Endothelial cell of umbilical vein (primary cell): ENCODE measurements at regions not wholly inside any gene's neighbourhood (a gene's known extent, or its start where the extent isn't known, plus 50 kb on each side); places are given as distances from the start of the nearest gene placed in this dataset.

Experiments
- BruUV-seq: library from RNA; stranded (reverse); fragments of 400-500 nt; replicated peaks from 2 replicates; lab custom pipeline; 2021; lab: Mats Ljungman, UMichigan
- CTCF ChIA-PET: fragments of 300-600, 350-600 bp; sonication (Branson Sonifier 250); formaldehyde crosslinking; loops from one replicate; lab custom pipeline; 2021; ENCODE audit warnings: antibody characterized with exemption, inconsistent platforms; lab: Charles Lee
- POLR2A ChIA-PET: fragments of 300-600, 350-600 bp; sonication (Branson Sonifier 250); formaldehyde crosslinking; loops from one replicate; lab custom pipeline; 2021; ENCODE audit warnings: antibody characterized with exemption, inconsistent platforms; lab: Charles Lee
- DNase-seq: peaks from one replicate; pipeline ENCODE4 v3.0.0-alpha.2; 2011; ENCODE audit warnings: low read depth, low spot score
- FAIRE-seq: peaks from 2 replicates; lab custom pipeline; 2011; peaks lifted over from hg19 to GRCh38; lab: Jason Lieb, UNC
- H2AFZ ChIP-seq: 2 replicates; pipeline ENCODE4 v1.6.0; 2012; ENCODE audit warnings: low read depth, low read length, control low read depth, inconsistent platforms
- H3K27ac ChIP-seq: 2 replicates; pipeline ENCODE4 v1.5.1; 2011; ENCODE audit warnings: low read depth, mild to moderate bottlenecking, control low read depth, low read length, moderate library complexity; ENCODE audit not compliant: insufficient read depth
- H3K27me3 ChIP-seq, 2 experiments: 2 replicates each; pipeline versions ENCODE4 v1.6.0 to v1.6.1; 2011; ENCODE audit warnings: low read length in 2 of 2, mixed read lengths in 1 of 2; ENCODE audit not compliant: control insufficient read depth in 2 of 2, insufficient read depth in 2 of 2
- H3K36me3 ChIP-seq, 2 experiments: 2 replicates in 1 of 2; 3 replicates in 1 of 2; pipeline ENCODE4 v1.5.1; 2011; ENCODE audit warnings: low read length in 2 of 2, mild to moderate bottlenecking in 1 of 2, moderate library complexity in 1 of 2; ENCODE audit not compliant: control insufficient read depth in 2 of 2, insufficient read depth in 2 of 2; ENCODE audit errors: extremely low read depth in 1 of 2
- H3K4me1 ChIP-seq: 3 replicates; pipeline ENCODE4 v1.5.1; 2011; ENCODE audit warnings: mild to moderate bottlenecking, low read length; ENCODE audit not compliant: control insufficient read depth, insufficient read depth; ENCODE audit errors: extremely low read depth
- H3K4me2 ChIP-seq: 2 replicates; pipeline ENCODE4 v1.6.1; 2011; ENCODE audit warnings: low read length, control low read depth, mixed read lengths; ENCODE audit not compliant: insufficient read depth
- H3K4me3 ChIP-seq, 3 experiments: fragments of 200-600 bp in 1 of 3; sonication (generic), shearing (Covaris generic) in 1 of 3; replicated peaks in 1 of 3; 2 replicates each; pipeline ENCODE4 v1.5.1; 2011 to 2016; ENCODE audit warnings: control low read depth in 3 of 3, low read length in 3 of 3, mild to moderate bottlenecking in 2 of 3, inconsistent platforms in 1 of 3, low read depth in 1 of 3, moderate library complexity in 1 of 3; ENCODE audit not compliant: insufficient read depth in 1 of 3
- H3K79me2 ChIP-seq: 2 replicates; pipeline ENCODE4 v1.6.0; 2012; ENCODE audit warnings: low read length, inconsistent platforms; ENCODE audit not compliant: control insufficient read depth, insufficient read depth
- H3K9ac ChIP-seq: replicated peaks from 2 replicates; pipeline ENCODE3; 2011; ENCODE audit warnings: low read length, control low read depth; ENCODE audit not compliant: insufficient read depth; ENCODE audit errors: extremely low read depth
- H3K9me1 ChIP-seq: replicated peaks from 3 replicates; pipeline ENCODE4 v1.6.0; 2011; ENCODE audit warnings: mild to moderate bottlenecking, low read length; ENCODE audit not compliant: control insufficient read depth, insufficient read depth; ENCODE audit errors: extremely low read depth
- H3K9me3 ChIP-seq: replicated peaks from 2 replicates; pipeline ENCODE4 v1.5.1; 2012; ENCODE audit warnings: low read length, inconsistent platforms; ENCODE audit not compliant: control insufficient read depth, insufficient read depth
- H4K20me1 ChIP-seq: replicated peaks from 2 replicates; pipeline ENCODE3; 2011; ENCODE audit warnings: mild to moderate bottlenecking, low read length; ENCODE audit not compliant: control insufficient read depth, insufficient read depth; ENCODE audit errors: extremely low read depth
- CTCF ChIP-seq, 2 donors: IDR thresholded peaks; 1 replicate in 1 of 2; 2 replicates in 1 of 2; pipeline ENCODE4 v1.5.1; 2011; ENCODE audit warnings: low read length in 2 of 2, mild to moderate bottlenecking in 2 of 2, moderate library complexity in 2 of 2, control low read depth in 1 of 2, inconsistent platforms in 1 of 2, low read depth in 1 of 2; ENCODE audit not compliant: insufficient read depth in 1 of 2; ENCODE audit errors: extremely low read depth in 1 of 2
- EZH2 ChIP-seq: IDR thresholded peaks from 2 replicates; pipeline ENCODE4 v1.6.1; 2012; ENCODE audit warnings: borderline replicate concordance, low read depth, mild to moderate bottlenecking, moderate library complexity, low read length, inconsistent platforms; ENCODE audit not compliant: severe bottlenecking
- FOS ChIP-seq: IDR thresholded peaks from 2 replicates; pipeline ENCODE4 v1.6.1; 2011; ENCODE audit warnings: mild to moderate bottlenecking, low read length, moderate library complexity, borderline replicate concordance; ENCODE audit not compliant: insufficient read depth
- GATA2 ChIP-seq: IDR thresholded peaks from 2 replicates; pipeline ENCODE4 v1.7.0; 2011; ENCODE audit warnings: low read depth, mild to moderate bottlenecking, moderate library complexity, mixed read lengths, low read length; ENCODE audit not compliant: insufficient read length, insufficient read depth
- JUN ChIP-seq: IDR thresholded peaks from 2 replicates; pipeline ENCODE4 v1.6.1; 2011; ENCODE audit warnings: borderline replicate concordance, low read depth; ENCODE audit not compliant: insufficient read length, insufficient read depth
- MAX ChIP-seq: IDR thresholded peaks from 2 replicates; pipeline ENCODE4 v1.6.1; 2011; ENCODE audit not compliant: insufficient read depth, insufficient read length
- MYC ChIP-seq: IDR thresholded peaks from one replicate; pipeline ENCODE4 v1.6.1; 2011; ENCODE audit warnings: mild to moderate bottlenecking, low read depth, low read length
- POLR2A ChIP-seq: IDR thresholded peaks from 2 replicates; pipeline ENCODE4 v1.6.1; 2012; ENCODE audit warnings: low read depth, mild to moderate bottlenecking, control low read depth, low read length
- POLR2AphosphoS5 ChIP-seq: IDR thresholded peaks from 2 replicates; pipeline ENCODE4 v1.6.1; 2012; ENCODE audit warnings: low read depth, mild to moderate bottlenecking, control low read depth, low read length, moderate library complexity; ENCODE audit not compliant: insufficient read depth
- dilution Hi-C: fragments of 300-500 bp; cut with MboI; formaldehyde crosslinking; loops from one replicate; pipeline ENCODE4 v1.15.0; 2019; ENCODE audit warnings: low sequenced_read_pairs; ENCODE audit not compliant: extremely low pct_ligation_motif_present
- intact Hi-C: fragments of 100-400 bp; cut with micrococcal nuclease; formaldehyde crosslinking; loops from one replicate; pipeline ENCODE4 v1.10.0; 2022

- dilution Hi-C loops (no loop called here), intact Hi-C loops (no loop called here)
- no TSS peak for BruUV-seq
- Histone ChIP-seq H4K20me1 (no peaks in the 10 kb centered on the region), H3K9me3 (no peaks in the 10 kb centered on the region), H3K9me1 (no peaks in the 10 kb centered on the region), H3K27ac (no peak overlapping the region), H3K4me1 (no peaks in the 10 kb centered on the region), H3K79me2 (no peaks in the 10 kb centered on the region), H2AFZ (no peak overlapping the region), H3K9ac (no peak overlapping the region), H3K27me3 (no peaks in the 10 kb centered on the region), H3K4me3 (no peak overlapping the region), H3K4me2 (no peak overlapping the region), H3K36me3 (no peaks in the 10 kb centered on the region)
- ChIA-PET CTCF (interaction anchor here (1.1 kb wide), 1 partner anchor 13 kb away, joined by 5 read pairs; no protein-coding TSS in a partner anchor), POLR2A (no interaction called here)
- no peak for FAIRE-seq
- TF ChIP-seq GATA2, result no peak
- TF ChIP-seq JUN, result no peak
- no peak for TF ChIP-seq CTCF (IDR thresholded peaks at IDR 0.05; ENCODE audit: extremely low read depth in 1 of 2, insufficient read depth in 1 of 2, low read depth in 1 of 2, low read length in 2 of 2)
- no peak for TF ChIP-seq POLR2AphosphoS5
- TF ChIP-seq EZH2, result no peak
- TF ChIP-seq FOS, result no peak
- TF ChIP-seq MYC, result no peak
- no peak for TF ChIP-seq MAX
- TF ChIP-seq POLR2A, result no peak
- DNase-seq, result no peak
Observed at GRCh38 chr5:51488803-51489642, 105.8 kb downstream of the ISL1 start.
